AG09319 (cell line): ENCODE measurements at regions not wholly inside any gene's neighbourhood (a gene's known extent, or its start where the extent isn't known, plus 50 kb on each side); places are given as distances from the start of the nearest gene placed in this dataset.
"Not testable (repeated sequence)": the region's sequence is repeated elsewhere in the genome, so short reads cannot be mapped to it uniquely, and the experiment has no call there.

Experiments
- DNase-seq: peaks from one replicate; pipeline ENCODE4 v3.0.0-alpha.2; 2010; ENCODE audit warnings: low read depth; ENCODE audit errors: extremely low read depth
- TF ChIP-seq, protein P1 (sequence below): IDR thresholded peaks from 2 replicates; pipeline ENCODE4 v1.5.1; 2011; ENCODE audit warnings: low read depth, mild to moderate bottlenecking, inconsistent platforms, low read length, moderate library complexity

GRCh38 chr2:138081225-138082073, 117.2 kb downstream of the HNMT start:
- DNase-seq, result no peak

DNA sequence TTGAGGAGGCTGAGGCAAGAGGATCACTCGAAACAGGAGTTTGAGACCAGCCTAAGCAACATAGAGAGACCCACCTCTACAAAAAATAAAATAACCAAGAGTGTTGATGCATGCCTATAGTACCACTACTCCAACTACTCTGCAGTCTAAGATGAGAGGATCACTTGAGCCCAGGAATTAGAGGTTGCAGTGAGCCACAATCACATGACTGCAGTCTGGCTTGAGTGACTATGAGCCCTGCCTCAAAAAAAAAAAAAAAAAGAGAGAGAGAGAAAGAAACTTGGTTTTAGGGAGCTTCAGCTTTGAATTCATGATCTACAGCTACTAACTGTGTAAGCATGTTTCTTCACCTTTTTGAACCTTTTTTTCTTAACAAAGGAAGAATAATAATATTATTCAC, 119.9 kb downstream of the HNMT start:
- TF ChIP-seq, protein P1, sequence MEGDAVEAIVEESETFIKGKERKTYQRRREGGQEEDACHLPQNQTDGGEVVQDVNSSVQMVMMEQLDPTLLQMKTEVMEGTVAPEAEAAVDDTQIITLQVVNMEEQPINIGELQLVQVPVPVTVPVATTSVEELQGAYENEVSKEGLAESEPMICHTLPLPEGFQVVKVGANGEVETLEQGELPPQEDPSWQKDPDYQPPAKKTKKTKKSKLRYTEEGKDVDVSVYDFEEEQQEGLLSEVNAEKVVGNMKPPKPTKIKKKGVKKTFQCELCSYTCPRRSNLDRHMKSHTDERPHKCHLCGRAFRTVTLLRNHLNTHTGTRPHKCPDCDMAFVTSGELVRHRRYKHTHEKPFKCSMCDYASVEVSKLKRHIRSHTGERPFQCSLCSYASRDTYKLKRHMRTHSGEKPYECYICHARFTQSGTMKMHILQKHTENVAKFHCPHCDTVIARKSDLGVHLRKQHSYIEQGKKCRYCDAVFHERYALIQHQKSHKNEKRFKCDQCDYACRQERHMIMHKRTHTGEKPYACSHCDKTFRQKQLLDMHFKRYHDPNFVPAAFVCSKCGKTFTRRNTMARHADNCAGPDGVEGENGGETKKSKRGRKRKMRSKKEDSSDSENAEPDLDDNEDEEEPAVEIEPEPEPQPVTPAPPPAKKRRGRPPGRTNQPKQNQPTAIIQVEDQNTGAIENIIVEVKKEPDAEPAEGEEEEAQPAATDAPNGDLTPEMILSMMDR, result no peak
- DNase-seq, result no peak

More at GRCh38 chr2:138081225-138082073, 117.2 kb downstream of the HNMT start:
- TF ChIP-seq, protein P1, result no peak

- DNase-seq, result not testable (repeated sequence)
Measured at GRCh38 chr2:138085441-138085840, 121.2 kb downstream of the HNMT start.

DNA sequence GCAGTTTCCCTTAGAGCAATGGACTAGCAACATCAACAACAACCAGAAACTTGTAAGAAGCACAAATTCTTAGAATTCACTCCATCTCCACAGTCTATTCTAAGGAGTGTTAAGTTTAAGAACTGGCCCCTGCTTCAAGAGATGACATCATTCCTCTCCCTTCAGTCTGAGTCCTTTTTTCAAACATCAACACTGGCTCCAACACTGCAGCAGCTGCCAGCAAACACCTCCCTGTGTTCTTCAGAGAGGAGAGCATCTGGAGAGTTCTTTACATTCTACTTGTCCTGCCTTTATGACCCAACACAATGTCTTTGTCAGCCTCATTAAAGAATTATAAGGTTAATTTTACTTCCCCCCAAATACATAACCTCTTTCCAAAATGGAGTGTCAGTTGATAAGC, 122.3 kb downstream of the HNMT start:
- no peak for DNase-seq
- TF ChIP-seq, protein P1, result no peak

DNA sequence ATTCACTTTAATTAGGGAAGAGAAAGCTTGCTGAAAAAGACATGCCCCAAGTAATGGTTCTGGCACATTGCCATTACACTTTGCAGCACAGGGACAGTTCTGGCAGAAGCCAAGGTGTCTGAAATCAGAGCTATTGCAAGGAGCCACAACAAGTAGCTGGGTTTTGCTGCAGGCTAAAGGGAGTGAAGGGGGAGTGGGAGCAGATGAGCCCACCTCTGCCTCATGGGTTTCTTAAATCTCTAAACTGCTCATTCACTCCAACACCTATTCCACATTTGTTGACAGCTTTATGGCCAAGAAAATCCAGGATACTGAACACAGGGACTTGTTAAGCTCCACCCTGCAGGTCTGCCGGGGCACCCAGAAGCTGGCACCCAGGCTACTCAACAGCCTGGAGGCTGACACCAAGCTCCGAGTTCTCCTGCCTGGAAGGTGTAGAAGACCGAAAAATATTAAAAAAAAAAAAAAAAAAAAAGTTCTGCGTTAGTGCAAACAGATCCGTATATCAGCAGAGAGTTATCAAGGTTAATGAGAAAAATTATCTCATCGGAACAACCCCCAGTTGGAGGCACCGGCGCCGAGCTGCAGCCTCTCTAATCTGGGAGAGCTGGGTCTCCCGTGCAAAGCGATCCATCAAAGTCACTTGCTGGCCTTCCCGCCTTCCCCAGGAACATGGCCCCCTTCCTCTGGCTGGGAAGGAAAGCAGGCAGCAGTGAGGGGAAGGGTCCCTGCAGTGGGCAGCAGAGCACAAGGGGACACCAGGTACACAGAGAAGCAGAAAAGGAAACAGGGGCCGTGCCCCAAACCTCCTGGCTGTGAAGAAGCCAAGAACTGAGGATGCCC, 123.7 kb downstream of the HNMT start:
- DNase-seq, result no peak
- TF ChIP-seq, protein P1, result no peak

GRCh38 chr2:138090330-138090729, 126.1 kb downstream of the HNMT start:
- no peak for DNase-seq
- TF ChIP-seq, protein P1, result peak; percentile 63

DNA sequence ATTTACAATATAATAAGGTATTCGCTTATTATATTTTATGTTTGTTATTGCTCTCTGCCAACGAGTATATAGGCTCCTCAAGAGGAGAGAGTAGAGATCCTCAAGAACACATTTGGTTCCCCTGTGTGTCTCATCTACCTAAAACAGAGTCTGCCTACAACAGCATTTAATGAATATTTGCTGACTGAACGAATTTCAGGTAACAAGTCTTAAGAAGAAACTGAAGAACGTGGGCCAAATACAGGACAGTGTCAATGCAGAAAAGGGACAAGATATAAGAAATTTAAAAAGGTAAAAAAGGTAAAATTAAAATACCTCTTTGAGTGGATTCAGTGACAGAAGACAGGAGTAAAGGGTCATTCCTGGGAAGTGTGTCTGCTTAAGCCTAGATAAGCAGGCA, 129.2 kb downstream of the HNMT start:
- TF ChIP-seq, protein P1, result no peak
- no peak for DNase-seq
